BLaER1 treated with 17β-estradiol and CSF1 and Interleukin-3, amounts not matched to agents 10 nM and 100 nM (cell line): ENCODE measurements at regions not wholly inside any gene's neighbourhood (a gene's known extent, or its start where the extent isn't known, plus 50 kb on each side); places are given as distances from the start of the nearest gene placed in this dataset.
"Not testable (repeated sequence)": the region's sequence is repeated elsewhere in the genome, so short reads cannot be mapped to it uniquely, and the experiment has no call there.

Experiments used
- H3K27ac ChIP-seq, 11 experiments: shearing (Covaris generic); formaldehyde crosslinking; 2 replicates each; pipeline ENCODE4 v1.8.1; 2022
- H3K27me3 ChIP-seq, 11 experiments: shearing (Covaris generic); formaldehyde crosslinking; 2 replicates each; pipeline ENCODE4 v1.8.1; 2022
- H3K36me3 ChIP-seq, 11 experiments: shearing (Covaris generic); formaldehyde crosslinking; 2 replicates each; pipeline ENCODE4 v1.8.1; 2022
- H3K4me1 ChIP-seq, 10 experiments: shearing (Covaris generic); formaldehyde crosslinking; 2 replicates each; pipeline ENCODE4 v1.8.1; 2022
- H3K4me2 ChIP-seq, 11 experiments: shearing (Covaris generic); formaldehyde crosslinking; 2 replicates each; pipeline ENCODE4 v1.8.1; 2022
- H3K4me3 ChIP-seq, 10 experiments: shearing (Covaris generic); formaldehyde crosslinking; 2 replicates each; pipeline ENCODE4 v1.8.1; 2022
- H3K9ac ChIP-seq, 11 experiments: shearing (Covaris generic); formaldehyde crosslinking; 2 replicates each; pipeline ENCODE4 v1.8.1; 2022
- H3K9me3 ChIP-seq, 11 experiments: shearing (Covaris generic); formaldehyde crosslinking; replicated peaks in 1 of 11; 2 replicates each; pipeline ENCODE4 v1.8.1; 2022
- H4K20me1 ChIP-seq, 11 experiments: shearing (Covaris generic); formaldehyde crosslinking; 2 replicates each; pipeline ENCODE4 v1.8.1; 2022
- Cebpa-rat ChIP-seq, 11 experiments: shearing (Covaris generic); IDR thresholded peaks; 2 replicates each; pipeline ENCODE4 v1.8.1; 2022

DNA sequence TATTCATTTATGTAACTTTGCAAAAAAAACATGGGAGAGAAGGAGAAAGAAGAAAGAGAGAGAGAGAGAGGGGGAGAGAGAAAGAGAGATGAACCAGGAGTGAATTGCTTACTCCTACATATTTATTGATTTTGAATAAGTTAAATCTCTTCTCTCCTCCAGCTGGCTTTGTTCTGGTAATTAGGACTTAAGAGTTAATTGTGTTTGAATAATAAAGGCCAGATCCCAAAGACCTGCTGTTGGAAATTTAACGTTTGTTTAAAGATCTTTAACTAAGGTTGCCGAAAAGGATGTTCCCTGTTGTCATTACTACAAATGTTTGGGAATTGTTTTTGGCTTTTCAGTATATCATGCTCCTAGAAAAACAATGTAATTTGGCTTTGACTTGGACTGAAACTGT, 473.0 kb downstream of the TUSC1 start:
- no peak overlapping the region for H3K9ac ChIP-seq
- peaks cover 0 to 5% (median 0%) of the 10 kb centered on the region in 11 experiments; a peak in 1 of 22 replicates for H3K9me3 ChIP-seq
- no peak overlapping the region for H3K4me3 ChIP-seq
- H4K20me1 ChIP-seq, result no peaks in the 10 kb centered on the region
- no peak overlapping the region for H3K4me2 ChIP-seq
- TF ChIP-seq Cebpa-rat (IDR thresholded peaks at IDR 0.05), result no peak
- no peaks in the 10 kb centered on the region for H3K27me3 ChIP-seq
- no peak overlapping the region for H3K27ac ChIP-seq
- H3K4me1 ChIP-seq, result no peaks in the 10 kb centered on the region
- H3K36me3 ChIP-seq, result no peaks in the 10 kb centered on the region

GRCh38 chr9:25177858-25178257, 500.4 kb downstream of the TUSC1 start:
- no peaks in the 10 kb centered on the region for H3K4me1 ChIP-seq
- no peak overlapping the region for H3K9ac ChIP-seq
- no peak overlapping the region for H3K4me2 ChIP-seq
- no peaks in the 10 kb centered on the region for H3K36me3 ChIP-seq
- H4K20me1 ChIP-seq, result no peaks in the 10 kb centered on the region; a peak in 1 of 22 replicates
- H3K27me3 ChIP-seq, result no peaks in the 10 kb centered on the region
- no peak overlapping the region for H3K4me3 ChIP-seq
- peaks cover 7 to 22% (median 15%) of the 10 kb centered on the region in 11 experiments; a peak in 17 of 22 replicates for H3K9me3 ChIP-seq
- no peak for TF ChIP-seq Cebpa-rat (IDR thresholded peaks at IDR 0.05)
- H3K27ac ChIP-seq, result no peak overlapping the region

DNA sequence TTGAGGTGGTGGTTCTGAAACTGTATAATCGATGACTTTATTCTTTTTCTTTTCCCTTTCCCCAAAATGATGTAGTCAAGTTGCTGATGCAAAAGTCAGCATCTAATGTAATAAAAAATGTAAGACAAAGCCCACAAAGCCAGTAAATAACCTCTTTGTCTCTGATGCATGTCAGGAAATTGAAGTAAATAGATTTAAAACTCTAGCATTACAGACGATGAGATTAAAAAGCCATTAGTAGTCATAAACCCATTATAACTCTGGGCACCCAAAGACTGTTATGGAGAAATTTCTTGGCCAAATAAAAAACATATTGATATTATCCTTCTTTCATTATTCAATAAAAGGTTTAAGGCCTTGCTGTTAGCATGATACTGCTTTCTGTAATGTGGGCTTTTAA, 548.7 kb downstream of the TUSC1 start:
- Histone ChIP-seq H3K27me3 (no peaks in the 10 kb centered on the region), H4K20me1 (no peaks in the 10 kb centered on the region), H3K9ac (no peak overlapping the region), H3K4me3 (no peak overlapping the region), H3K27ac (no peak overlapping the region), H3K4me1 (peaks cover 0 to 9% (median 4%) of the 10 kb centered on the region in 10 experiments; a peak in 13 of 20 replicates), H3K4me2 (no peak overlapping the region), H3K9me3 (no peaks in the 10 kb centered on the region), H3K36me3 (no peaks in the 10 kb centered on the region)
- TF ChIP-seq Cebpa-rat (IDR thresholded peaks at IDR 0.05), result no peak

DNA sequence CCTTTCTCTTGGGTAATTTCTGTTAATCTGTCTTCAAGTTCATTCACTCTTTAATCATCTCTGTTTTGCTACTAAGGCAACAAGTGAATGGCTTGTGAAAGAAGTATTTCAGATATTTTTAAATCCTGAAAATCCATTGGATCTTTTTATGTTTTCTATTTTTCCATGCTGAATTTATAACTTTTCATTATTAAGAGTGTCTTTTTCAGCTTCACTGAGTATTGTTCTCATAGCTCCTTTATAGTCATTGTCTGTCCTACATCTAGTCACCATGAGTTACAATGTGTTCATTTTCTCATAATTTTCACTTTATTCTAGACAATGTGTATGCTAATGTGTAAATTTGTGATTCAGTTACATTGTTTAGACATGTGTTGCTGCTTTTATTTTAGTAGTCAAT, 556.4 kb downstream of the TUSC1 start:
- Histone ChIP-seq H3K4me3 (no peak overlapping the region), H3K9me3 (no peaks in the 10 kb centered on the region), H3K4me2 (no peak overlapping the region), H3K36me3 (no peaks in the 10 kb centered on the region), H3K4me1 (no peaks in the 10 kb centered on the region), H3K27me3 (no peaks in the 10 kb centered on the region), H3K27ac (no peak overlapping the region), H4K20me1 (no peaks in the 10 kb centered on the region), H3K9ac (no peak overlapping the region)
- TF ChIP-seq Cebpa-rat (IDR thresholded peaks at IDR 0.05), result no peak

DNA sequence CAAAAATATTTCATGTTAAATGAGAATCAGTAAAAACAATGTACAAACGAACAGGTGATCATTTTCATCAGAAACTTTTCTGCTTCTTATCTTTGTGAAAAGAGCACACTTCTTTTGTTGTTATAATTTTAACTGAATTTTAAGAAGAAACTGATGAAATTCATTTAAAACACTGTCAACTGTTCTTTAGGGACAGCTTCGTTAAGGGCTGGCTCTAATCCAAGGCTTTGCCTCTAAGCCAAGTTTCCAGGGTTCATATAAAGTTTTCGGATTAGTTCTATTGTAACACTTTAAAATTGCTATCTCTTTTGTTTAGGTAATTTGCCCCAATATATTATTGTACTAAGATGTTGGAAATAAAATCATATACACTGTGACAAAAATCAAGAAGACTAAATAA, 559.2 kb downstream of the TUSC1 start:
- Histone ChIP-seq H3K4me3 (no peak overlapping the region), H3K4me2 (no peak overlapping the region), H3K27me3 (no peaks in the 10 kb centered on the region), H4K20me1 (no peaks in the 10 kb centered on the region), H3K27ac (no peak overlapping the region), H3K9ac (no peak overlapping the region), H3K4me1 (no peaks in the 10 kb centered on the region), H3K9me3 (no peaks in the 10 kb centered on the region), H3K36me3 (no peaks in the 10 kb centered on the region)
- TF ChIP-seq Cebpa-rat (IDR thresholded peaks at IDR 0.05), result no peak

- Histone ChIP-seq H3K9ac (no peak overlapping the region), H3K27me3 (no peaks in the 10 kb centered on the region)
Observed at GRCh38 chr9:25117791-25118190, 560.5 kb downstream of the TUSC1 start.

GRCh38 chr9:25102204-25102603, 556.5 kb upstream of the IZUMO3 start:
- Histone ChIP-seq H3K9me3 (peaks cover 6 to 16% (median 13%) of the 10 kb centered on the region in 11 experiments; a peak in 21 of 22 replicates), H3K4me1 (peaks cover 0 to 13% (median 0%) of the 10 kb centered on the region in 10 experiments; a peak in 6 of 20 replicates), H3K4me2 (peak overlapping the region in 5 of 11 experiments; percentile 9 to 36 (median 28); a peak in 5 of 22 replicates), H3K4me3 (peak overlapping the region in 1 of 10 experiments; percentile 21; a peak in 1 of 20 replicates)
- not testable (repeated sequence) for H4K20me1 ChIP-seq, H3K27ac ChIP-seq, H3K36me3 ChIP-seq, H3K9ac ChIP-seq, H3K27me3 ChIP-seq

More at GRCh38 chr9:25117791-25118190, 560.5 kb downstream of the TUSC1 start:
- no peaks in the 10 kb centered on the region for H3K9me3 ChIP-seq
- no peak overlapping the region for H3K4me3 ChIP-seq
- no peaks in the 10 kb centered on the region for H3K4me1 ChIP-seq
- H4K20me1 ChIP-seq, result no peaks in the 10 kb centered on the region
- no peak overlapping the region for H3K4me2 ChIP-seq
- H3K27ac ChIP-seq, result no peak overlapping the region
- no peaks in the 10 kb centered on the region for H3K36me3 ChIP-seq
- no peak for TF ChIP-seq Cebpa-rat (IDR thresholded peaks at IDR 0.05)

GRCh38 chr9:25094518-25094917, 548.8 kb upstream of the IZUMO3 start:
- no peaks in the 10 kb centered on the region for H3K36me3 ChIP-seq
- no peak overlapping the region for H3K4me2 ChIP-seq
- no peak overlapping the region for H3K4me3 ChIP-seq
- H3K9ac ChIP-seq, result no peak overlapping the region
- H4K20me1 ChIP-seq, result no peaks in the 10 kb centered on the region
- TF ChIP-seq Cebpa-rat (IDR thresholded peaks at IDR 0.05), result no peak
- H3K27me3 ChIP-seq, result no peaks in the 10 kb centered on the region
- H3K27ac ChIP-seq, result no peak overlapping the region
- no peaks in the 10 kb centered on the region for H3K9me3 ChIP-seq
- H3K4me1 ChIP-seq, result no peaks in the 10 kb centered on the region

DNA sequence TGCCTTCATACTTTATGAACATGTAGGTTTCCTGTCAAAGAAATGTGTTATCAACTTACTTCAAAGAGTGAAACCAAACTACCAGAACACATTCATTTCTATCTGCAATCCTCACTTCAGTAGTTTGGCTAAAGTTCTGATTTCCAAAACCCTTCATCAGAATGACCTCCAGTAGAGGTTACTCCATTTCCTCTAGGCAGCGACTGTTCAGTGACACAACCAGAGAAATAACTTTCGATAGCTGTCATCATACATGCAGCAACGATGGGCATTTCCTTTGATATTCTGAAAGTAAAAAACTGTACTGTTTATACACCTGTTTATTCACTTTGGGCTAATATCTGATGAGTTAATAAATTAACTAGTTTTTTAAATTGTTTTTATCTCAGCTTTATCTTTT, 532.5 kb upstream of the IZUMO3 start:
- H3K4me2 ChIP-seq, result no peak overlapping the region
- no peaks in the 10 kb centered on the region for H3K9me3 ChIP-seq
- TF ChIP-seq Cebpa-rat (IDR thresholded peaks at IDR 0.05), result no peak
- no peaks in the 10 kb centered on the region for H3K27me3 ChIP-seq
- H3K36me3 ChIP-seq, result no peaks in the 10 kb centered on the region
- H3K9ac ChIP-seq, result no peak overlapping the region
- H4K20me1 ChIP-seq, result no peaks in the 10 kb centered on the region
- no peaks in the 10 kb centered on the region for H3K4me1 ChIP-seq
- no peak overlapping the region for H3K4me3 ChIP-seq
- H3K27ac ChIP-seq, result no peak overlapping the region

- Histone ChIP-seq H3K4me1 (no peaks in the 10 kb centered on the region; a peak in 2 of 20 replicates), H3K9ac (no peak overlapping the region), H3K4me3 (no peak overlapping the region), H4K20me1 (no peaks in the 10 kb centered on the region), H3K27me3 (no peaks in the 10 kb centered on the region), H3K36me3 (no peaks in the 10 kb centered on the region), H3K27ac (no peak overlapping the region), H3K4me2 (no peak overlapping the region), H3K9me3 (peaks cover 0 to 11% (median 5%) of the 10 kb centered on the region in 11 experiments; a peak in 12 of 22 replicates)
- no peak for TF ChIP-seq Cebpa-rat (IDR thresholded peaks at IDR 0.05)
Observed at GRCh38 chr9:25048098-25048724, 502.5 kb upstream of the IZUMO3 start.

GRCh38 chr9:25045469-25045868, 499.8 kb upstream of the IZUMO3 start:
- not testable (repeated sequence) for H3K4me3 ChIP-seq, H3K27me3 ChIP-seq, H3K4me2 ChIP-seq, H3K36me3 ChIP-seq, H4K20me1 ChIP-seq, H3K4me1 ChIP-seq, H3K9ac ChIP-seq, H3K27ac ChIP-seq
- peaks cover 0 to 11% (median 5%) of the 10 kb centered on the region in 11 experiments; a peak in 12 of 22 replicates for H3K9me3 ChIP-seq
